ENCODE measurements at regions not wholly inside any gene's neighbourhood (a gene's known extent, or its start where the extent isn't known, plus 50 kb on each side); places are given as distances from the start of the nearest gene placed in this dataset.
"Not testable (repeated sequence)": the region's sequence is repeated elsewhere in the genome, so short reads cannot be mapped to it uniquely, and the experiment has no call there.

- TF ChIP-seq CTCF, POLR2A (IDR thresholded peaks at IDR 0.05): not testable (repeated sequence)
These were observed 160.6 kb downstream of the KLRB1 start for GRCh38 chr12:9446883-9447761.

Measured in testis (tissue), 2 donors.